ENCODE measurements at regions not wholly inside any gene's neighbourhood (a gene's known extent, or its start where the extent isn't known, plus 50 kb on each side); places are given as distances from the start of the nearest gene placed in this dataset.
A peak's percentile ranks its signal among the peaks of the same experiment; 100 is the strongest.

DNA sequence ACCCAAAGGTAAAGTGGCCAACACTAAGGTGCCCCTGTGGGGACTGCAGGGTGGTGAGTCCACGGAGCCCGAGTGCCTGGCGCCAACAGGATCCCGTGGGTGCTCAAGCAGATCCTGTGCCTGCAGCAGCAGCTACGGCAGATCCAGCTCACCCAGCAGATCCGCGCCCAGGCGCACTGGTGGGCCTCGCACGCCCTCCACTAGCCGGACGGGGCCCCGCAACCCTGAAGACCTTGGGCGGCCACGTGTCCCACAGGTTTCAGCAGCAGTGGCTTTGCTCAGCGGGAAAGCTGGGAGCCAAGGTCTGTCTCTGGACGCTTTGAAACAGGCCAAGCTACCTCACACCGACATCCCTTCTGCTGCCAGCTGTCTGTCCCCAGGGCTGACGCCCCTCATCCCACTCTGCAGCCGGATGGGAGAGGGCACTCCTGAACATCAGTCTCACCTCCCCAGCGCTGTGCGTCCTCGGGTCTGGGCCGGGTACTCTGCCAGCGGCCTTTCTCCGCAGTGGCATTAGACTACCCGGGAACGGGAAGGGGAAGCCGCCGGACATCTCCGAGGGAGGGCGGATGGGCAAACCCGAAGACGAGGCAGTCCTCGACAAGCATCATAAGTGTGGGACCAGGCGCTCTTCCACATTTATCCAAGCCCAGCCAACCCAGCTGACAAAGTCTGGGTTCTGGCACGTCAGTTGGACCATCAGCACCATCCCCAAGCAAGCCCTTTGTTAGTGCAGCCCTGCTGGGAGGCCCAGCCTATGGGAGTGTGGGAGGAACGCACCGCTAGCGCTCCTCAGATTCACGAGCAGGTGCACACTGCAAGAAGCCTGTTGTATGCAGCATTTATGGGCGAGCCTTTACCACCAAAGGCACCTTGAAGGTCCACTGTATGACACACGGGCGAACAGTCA is 212.6 kb upstream of the UBE2E2 start:
- H2BK12ac ChIP-seq (ENCODE audit: insufficient read length, low read depth, low read length), result no peak overlapping the region
- Mint-ChIP-seq H3K4me1 (peaks cover 9 to 12% of the 10 kb centered on the region in 2 experiments), H3K27me3 (ENCODE audit: low read depth) (no peaks in the 10 kb centered on the region; the same call in 1 of the 2 replicates), H3K9me3 (no peaks in the 10 kb centered on the region), H3K36me3 (ENCODE audit: insufficient read depth in 1 of 3, low read depth in 3 of 3) (peaks cover 0 to 7% (median 0%) of the 10 kb centered on the region in 3 experiments; a peak in 1 of 7 replicates), H3K27ac (no peak overlapping the region; a peak in 1 of 7 replicates), H3K4me3 (no peak overlapping the region)
- peak overlapping the region; percentile 56 for H3K18ac ChIP-seq (ENCODE audit: insufficient read length, low read depth, low read length)
- 0 out of 2 replicates have a peak, but pooled peaks cover 2% of the 10 kb centered on the region for H3K4me1 ChIP-seq (ENCODE audit: insufficient read depth, low read length)
- no peak overlapping the region for H3T11ph ChIP-seq (ENCODE audit: low read length)
- H2BK5ac ChIP-seq (ENCODE audit: insufficient read length, low read length), result no peak overlapping the region
- H2BK15ac ChIP-seq (ENCODE audit: low read depth, low read length), result no peak overlapping the region
- WGBS (ENCODE audit: extremely low coverage, insufficient read length, low lambda C conversion rate), result no CpG with 5 or more reads among the region's 44 CpGs
- no peak overlapping the region for H2BK20ac ChIP-seq (ENCODE audit: low read depth, low read length, poor library complexity, severe bottlenecking)
- H3K27ac ChIP-seq (ENCODE audit: insufficient read length, low read depth, low read length), result no peak overlapping the region
- no peak overlapping the region for H3K23ac ChIP-seq (ENCODE audit: insufficient read length, low read depth, low read length)
- H2BK120ac ChIP-seq (ENCODE audit: low read depth, low read length, poor library complexity, severe bottlenecking), result no peak overlapping the region
- no peak overlapping the region for H3K4ac ChIP-seq (ENCODE audit: low read depth, low read length)
- no peaks in the 10 kb centered on the region for H3K27me3 ChIP-seq (ENCODE audit: insufficient read depth, low read length)
- H4K20me1 ChIP-seq (ENCODE audit: control insufficient read depth, insufficient read depth, insufficient read length), result no peaks in the 10 kb centered on the region
- no peaks in the 10 kb centered on the region for H3K79me1 ChIP-seq (ENCODE audit: insufficient read depth, low read depth, low read length, poor library complexity, severe bottlenecking)
- no peak overlapping the region for H3K4me2 ChIP-seq (ENCODE audit: insufficient read depth, insufficient read length, low read length)
- TF ChIP-seq, protein P1, sequence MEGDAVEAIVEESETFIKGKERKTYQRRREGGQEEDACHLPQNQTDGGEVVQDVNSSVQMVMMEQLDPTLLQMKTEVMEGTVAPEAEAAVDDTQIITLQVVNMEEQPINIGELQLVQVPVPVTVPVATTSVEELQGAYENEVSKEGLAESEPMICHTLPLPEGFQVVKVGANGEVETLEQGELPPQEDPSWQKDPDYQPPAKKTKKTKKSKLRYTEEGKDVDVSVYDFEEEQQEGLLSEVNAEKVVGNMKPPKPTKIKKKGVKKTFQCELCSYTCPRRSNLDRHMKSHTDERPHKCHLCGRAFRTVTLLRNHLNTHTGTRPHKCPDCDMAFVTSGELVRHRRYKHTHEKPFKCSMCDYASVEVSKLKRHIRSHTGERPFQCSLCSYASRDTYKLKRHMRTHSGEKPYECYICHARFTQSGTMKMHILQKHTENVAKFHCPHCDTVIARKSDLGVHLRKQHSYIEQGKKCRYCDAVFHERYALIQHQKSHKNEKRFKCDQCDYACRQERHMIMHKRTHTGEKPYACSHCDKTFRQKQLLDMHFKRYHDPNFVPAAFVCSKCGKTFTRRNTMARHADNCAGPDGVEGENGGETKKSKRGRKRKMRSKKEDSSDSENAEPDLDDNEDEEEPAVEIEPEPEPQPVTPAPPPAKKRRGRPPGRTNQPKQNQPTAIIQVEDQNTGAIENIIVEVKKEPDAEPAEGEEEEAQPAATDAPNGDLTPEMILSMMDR (conservative IDR thresholded peaks at IDR 0.05), result no peak
- H2AFZ ChIP-seq (ENCODE audit: low read length), result no peak overlapping the region
- H2AK5ac ChIP-seq (ENCODE audit: insufficient read length, low read length), result no peak overlapping the region
- no peaks in the 10 kb centered on the region for H3K9me3 ChIP-seq (ENCODE audit: control insufficient read depth, low read depth, low read length)
- H4K5ac ChIP-seq (ENCODE audit: insufficient read length, low read depth, low read length), result no peak overlapping the region
- DNase-seq, result no peak
- no peak overlapping the region for H3K14ac ChIP-seq (ENCODE audit: insufficient read depth, low read length)
- no peak overlapping the region for H3K56ac ChIP-seq (ENCODE audit: insufficient read length, low read depth, low read length)
- H3K9ac ChIP-seq (ENCODE audit: extremely low read depth, insufficient read length, low read length), result no peak overlapping the region
- no peaks in the 10 kb centered on the region for H3K23me2 ChIP-seq (ENCODE audit: insufficient read length, low read depth, low read length, poor library complexity, severe bottlenecking)
- H3K79me2 ChIP-seq (ENCODE audit: insufficient read depth, low read length), result no peaks in the 10 kb centered on the region
- H4K8ac ChIP-seq (replicated peaks; ENCODE audit: insufficient read length, low read depth, low read length), result no peak overlapping the region
- H4K91ac ChIP-seq (ENCODE audit: insufficient read length, low read depth, low read length), result no peak overlapping the region
